Lung (tissue), 11 donors: ENCODE measurements at regions not wholly inside any gene's neighbourhood (a gene's known extent, or its start where the extent isn't known, plus 50 kb on each side); places are given as distances from the start of the nearest gene placed in this dataset.

Experiments
- ATAC-seq: fragments of 200-7000 bp; cut with Tn5 transposase; one replicate; pipeline ENCODE4 v1.9.1; 2020; ENCODE audit warnings: moderate number of reproducible peaks; ENCODE audit not compliant: insufficient read depth, low FRiP score
- DNase-seq, 3 donors: peaks; one replicate each; pipeline ENCODE4 v3.0.0-alpha.2; 2013 to 2017
- H3K27ac ChIP-seq, 2 donors: one replicate each; pipeline ENCODE4 v1.5.1; 2013; ENCODE audit warnings: mild to moderate bottlenecking in 2 of 2, moderate library complexity in 2 of 2, control low read depth in 1 of 2, inconsistent platforms in 1 of 2, low read depth in 1 of 2, low read length in 1 of 2
- H3K27me3 ChIP-seq, 3 donors: one replicate each; pipeline ENCODE4 v1.5.1; 2013; ENCODE audit warnings: low read length in 2 of 3; ENCODE audit not compliant: control insufficient read depth in 3 of 3, insufficient read depth in 3 of 3
- H3K36me3 ChIP-seq, 4 donors: one replicate each; pipeline ENCODE4 v1.5.1; 2013; ENCODE audit warnings: low read length in 4 of 4, mild to moderate bottlenecking in 1 of 4, moderate library complexity in 1 of 4; ENCODE audit not compliant: control insufficient read depth in 4 of 4, insufficient read depth in 4 of 4
- H3K4me1 ChIP-seq, 5 donors: one replicate each; pipeline ENCODE4 v1.5.1; 2013; ENCODE audit warnings: low read length in 5 of 5, mild to moderate bottlenecking in 2 of 5, moderate library complexity in 1 of 5; ENCODE audit not compliant: control insufficient read depth in 5 of 5, insufficient read depth in 5 of 5
- H3K4me3 ChIP-seq: one replicate; pipeline ENCODE4 v1.5.1; 2013; ENCODE audit warnings: mild to moderate bottlenecking, control low read depth, moderate library complexity
- H3K9ac ChIP-seq, 2 donors: one replicate each; pipeline ENCODE4 v1.5.1; 2013; ENCODE audit warnings: low read length in 2 of 2, control low read depth in 1 of 2; ENCODE audit not compliant: insufficient read depth in 1 of 2
- H3K9me3 ChIP-seq, 4 donors: one replicate each; pipeline ENCODE4 v1.5.1; 2013; ENCODE audit warnings: low read length in 3 of 4, mild to moderate bottlenecking in 1 of 4, moderate library complexity in 1 of 4; ENCODE audit not compliant: control insufficient read depth in 4 of 4, insufficient read depth in 3 of 4
- CTCF ChIP-seq: IDR thresholded peaks from 2 replicates; pipeline ENCODE4 v1.5.1; 2012; ENCODE audit warnings: mild to moderate bottlenecking; ENCODE audit errors: control extremely low read depth, extremely low read depth
- WGBS, 2 donors: extraction: QIAGEN DNeasy Blood & Tissue Kit; methylation state at CpG; one replicate each; pipeline ENCODE4 v1.1.7; 2013; 5-methylcytosine and 5-hydroxymethylcytosine counted together
- donor health status: control.
- donor health status: control.
- donor health status: Bipolar disorder and iron deficiency.
- donor health status: healthy.
- donor health status: DM: yes; HTN: yes; CAD: no.

GRCh38 chr4:112026058-112026457, 119.2 kb upstream of the FAM241A start:
- 86 to 94% methylated on average over 1 of the region's 1 CpG for WGBS, 2 donors

GRCh38 chr4:112029771-112030171, 115.5 kb upstream of the FAM241A start:
- ATAC-seq (no peak), DNase-seq (peak; percentile 10 to 25 (median 15))

More at GRCh38 chr4:112026058-112026457, 119.2 kb upstream of the FAM241A start:
- no peaks in the 10 kb centered on the region for H3K36me3 ChIP-seq
- ATAC-seq (no peak), DNase-seq (no peak)
- H3K4me1 ChIP-seq = no peaks in the 10 kb centered on the region
- H3K4me3 ChIP-seq = no peak overlapping the region
- peaks cover 0 to 11% (median 2%) of the 10 kb centered on the region in 3 donors for H3K27me3 ChIP-seq
- no peaks in the 10 kb centered on the region for H3K9me3 ChIP-seq
- no peak overlapping the region for H3K9ac ChIP-seq
- H3K27ac ChIP-seq = no peak overlapping the region
- TF ChIP-seq CTCF = no peak

GRCh38 chr4:112031712-112032328, 113.4 kb upstream of the FAM241A start:
- TF ChIP-seq CTCF = peak; percentile 33
- H3K36me3 ChIP-seq = no peaks in the 10 kb centered on the region
- H3K9me3 ChIP-seq = no peaks in the 10 kb centered on the region
- no peak overlapping the region for H3K4me3 ChIP-seq
- H3K9ac ChIP-seq = no peak overlapping the region
- H3K27me3 ChIP-seq = peaks cover 0 to 8% (median 8%) of the 10 kb centered on the region in 3 donors
- DNase-seq = peak; percentile 26 to 78 (median 71)
- ATAC-seq = no peak
- no peak overlapping the region for H3K27ac ChIP-seq
- no peaks in the 10 kb centered on the region for H3K4me1 ChIP-seq
- 21 to 25% methylated on average over 6 of the region's 6 CpGs for WGBS, 2 donors

More at GRCh38 chr4:112029771-112030171, 115.5 kb upstream of the FAM241A start:
- no peak for TF ChIP-seq CTCF
- H3K9me3 ChIP-seq = no peaks in the 10 kb centered on the region
- no peaks in the 10 kb centered on the region for H3K36me3 ChIP-seq
- H3K4me3 ChIP-seq = no peak overlapping the region
- H3K27me3 ChIP-seq = peaks cover 0 to 11% (median 2%) of the 10 kb centered on the region in 3 donors
- H3K9ac ChIP-seq = no peak overlapping the region
- WGBS, 2 donors = 65 to 76% methylated on average over 8 of the region's 8 CpGs
- H3K27ac ChIP-seq = no peak overlapping the region
- no peaks in the 10 kb centered on the region for H3K4me1 ChIP-seq

- no peaks in the 10 kb centered on the region for H3K9me3 ChIP-seq
- no peak overlapping the region for H3K9ac ChIP-seq
- no peak for TF ChIP-seq CTCF
- DNase-seq (no peak), ATAC-seq (no peak)
- no peak overlapping the region for H3K27ac ChIP-seq
- WGBS, 2 donors = 19 to 41% methylated on average over 3 of the region's 3 CpGs
- H3K27me3 ChIP-seq = peaks cover 0 to 5% (median 0%) of the 10 kb centered on the region in 3 donors
- no peaks in the 10 kb centered on the region for H3K4me1 ChIP-seq
- no peak overlapping the region for H3K4me3 ChIP-seq
- H3K36me3 ChIP-seq = no peaks in the 10 kb centered on the region
These were observed 108.4 kb upstream of the FAM241A start for GRCh38 chr4:112036886-112037285.
